ENCODE measurements at regions not wholly inside any gene's neighbourhood (a gene's known extent, or its start where the extent isn't known, plus 50 kb on each side); places are given as distances from the start of the nearest gene placed in this dataset.

GRCh38 chr5:33336891-33337636, 103.7 kb upstream of the TARS1 start:
- no peak for DNase-seq

DNA sequence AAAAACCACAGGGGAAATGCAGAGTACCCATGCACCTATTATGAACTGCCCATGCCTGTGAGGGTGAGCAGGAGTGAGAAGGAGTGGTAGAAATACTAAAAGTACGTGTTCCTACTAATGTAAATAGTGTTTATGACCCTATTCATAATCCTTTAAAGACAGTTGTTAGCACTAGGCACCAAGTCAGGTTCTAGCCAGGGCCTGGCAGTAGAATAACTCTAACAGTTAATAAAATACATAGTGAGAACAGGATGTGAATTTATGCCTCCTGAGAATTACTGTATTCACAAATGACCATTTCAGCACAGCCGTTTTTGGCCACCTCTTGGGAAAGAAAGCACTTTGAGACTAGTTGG, 103.2 kb upstream of the TARS1 start:
- DNase-seq: no peak

GRCh38 chr5:33338336-33339110, 102.2 kb upstream of the TARS1 start:
- DNase-seq: no peak

GRCh38 chr5:33339413-33339812, 101.4 kb upstream of the TARS1 start:
- no peak for DNase-seq

- DNase-seq: no peak
Measured at GRCh38 chr5:33340195-33340594, 100.6 kb upstream of the TARS1 start.

DNA sequence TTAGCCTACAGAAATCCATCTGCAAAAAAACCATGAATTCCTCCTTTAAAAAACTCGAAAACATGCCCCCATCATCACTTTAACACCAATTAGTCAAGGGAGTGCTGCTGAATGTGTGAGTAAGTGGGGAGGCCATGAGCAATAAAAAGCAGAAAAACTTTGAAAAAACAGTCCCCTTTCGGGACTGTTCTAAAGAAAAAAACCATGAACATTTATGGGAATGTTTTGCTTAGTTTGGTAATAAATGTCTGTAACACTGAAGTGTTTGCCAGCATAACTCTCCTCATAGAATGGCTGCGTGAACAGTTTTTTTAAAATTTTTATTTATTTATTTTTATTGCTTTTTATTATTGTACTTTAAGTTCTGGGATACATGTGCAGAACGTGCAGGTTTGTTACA, 99.4 kb upstream of the TARS1 start:
- no peak for DNase-seq

- DNase-seq: no peak
Measured at GRCh38 chr5:33343676-33344327, 97.0 kb upstream of the TARS1 start.

- no peak for DNase-seq
Measured at GRCh38 chr5:33346534-33346933, 94.2 kb upstream of the TARS1 start.

DNA sequence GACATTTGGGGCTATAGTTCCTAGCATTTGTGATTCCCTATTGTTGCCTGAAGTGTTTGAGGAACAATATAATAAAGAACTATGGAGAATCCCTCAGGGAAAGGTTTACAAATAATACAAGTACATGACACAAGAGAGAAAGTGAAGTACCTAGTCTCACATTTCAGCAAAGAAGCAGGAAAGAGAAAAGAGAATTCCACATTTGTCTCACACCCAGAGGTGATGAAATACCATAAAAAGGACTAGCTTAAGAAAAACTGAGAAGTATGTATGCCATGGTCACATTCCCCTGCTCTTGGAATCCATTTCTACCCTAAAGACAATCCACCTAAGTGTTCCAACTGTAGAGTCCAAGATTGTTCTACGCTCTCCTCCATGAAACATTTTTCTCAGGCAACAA, 79.0 kb upstream of the TARS1 start:
- no peak for DNase-seq

DNA sequence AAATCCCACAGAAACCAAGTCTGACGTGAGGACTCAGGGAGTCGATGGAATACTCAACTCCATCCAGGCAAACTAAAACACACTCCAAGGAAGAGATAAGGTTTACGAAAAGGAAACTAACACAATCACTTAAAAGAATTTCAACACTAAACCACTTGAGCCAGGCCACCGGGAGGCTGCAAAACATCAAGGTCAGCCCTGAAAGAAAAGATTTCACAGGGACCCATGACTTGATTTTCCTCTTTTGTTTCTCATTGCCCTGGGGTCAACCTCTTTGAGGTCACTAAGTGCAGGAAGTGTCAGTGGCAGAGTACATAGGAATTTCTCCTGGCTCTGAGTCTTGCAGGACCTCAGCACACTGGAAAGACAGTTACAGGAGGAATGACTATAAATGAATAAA, 77.8 kb upstream of the TARS1 start:
- no peak for DNase-seq

- no peak for DNase-seq
Measured at GRCh38 chr5:33363537-33363936, 77.2 kb upstream of the TARS1 start.

- no peak for DNase-seq
Measured at GRCh38 chr5:33364406-33364805, 76.4 kb upstream of the TARS1 start.

DNA sequence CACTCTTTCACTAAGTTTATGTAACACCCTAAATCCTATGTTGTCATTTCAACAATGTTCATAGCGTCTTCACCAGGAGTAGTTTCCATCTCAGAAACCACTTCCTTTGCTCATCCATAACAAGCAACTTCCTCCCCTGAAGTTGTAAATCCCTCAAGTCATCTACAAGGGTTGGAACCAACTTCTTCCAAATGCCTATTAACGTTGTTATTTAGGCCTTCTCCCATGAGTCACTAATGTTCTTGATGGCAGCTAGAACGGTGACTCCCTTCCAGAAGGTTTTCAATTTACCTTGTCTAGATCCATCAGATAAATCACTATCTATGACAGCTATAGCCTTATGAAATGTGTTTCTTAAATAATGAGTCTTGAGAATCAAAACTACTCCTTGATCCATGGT, 73.3 kb upstream of the TARS1 start:
- DNase-seq: no peak

GRCh38 chr5:33369485-33370465, 71.0 kb upstream of the TARS1 start:
- no peak for DNase-seq

DNA sequence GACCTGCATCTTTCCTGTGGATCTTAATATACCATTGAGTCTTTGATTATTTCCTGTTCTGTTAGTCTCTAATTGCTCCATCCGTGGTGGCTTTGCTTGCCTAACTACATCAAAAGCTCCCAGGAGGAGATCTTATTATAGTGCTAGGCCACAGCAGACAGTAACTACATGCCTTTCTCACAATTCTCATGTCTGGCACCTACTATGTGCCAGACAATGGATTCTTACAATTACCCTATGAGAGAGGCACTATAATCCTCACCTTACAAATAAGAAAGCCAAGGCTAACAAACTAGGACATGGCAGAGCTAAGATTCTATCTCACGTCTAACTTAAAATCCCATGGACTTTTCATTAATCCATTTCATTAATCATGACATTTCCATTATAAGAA, 70.3 kb upstream of the TARS1 start:
- no peak for DNase-seq

- no peak for DNase-seq
Measured at GRCh38 chr5:33371660-33372059, 69.1 kb upstream of the TARS1 start.

DNA sequence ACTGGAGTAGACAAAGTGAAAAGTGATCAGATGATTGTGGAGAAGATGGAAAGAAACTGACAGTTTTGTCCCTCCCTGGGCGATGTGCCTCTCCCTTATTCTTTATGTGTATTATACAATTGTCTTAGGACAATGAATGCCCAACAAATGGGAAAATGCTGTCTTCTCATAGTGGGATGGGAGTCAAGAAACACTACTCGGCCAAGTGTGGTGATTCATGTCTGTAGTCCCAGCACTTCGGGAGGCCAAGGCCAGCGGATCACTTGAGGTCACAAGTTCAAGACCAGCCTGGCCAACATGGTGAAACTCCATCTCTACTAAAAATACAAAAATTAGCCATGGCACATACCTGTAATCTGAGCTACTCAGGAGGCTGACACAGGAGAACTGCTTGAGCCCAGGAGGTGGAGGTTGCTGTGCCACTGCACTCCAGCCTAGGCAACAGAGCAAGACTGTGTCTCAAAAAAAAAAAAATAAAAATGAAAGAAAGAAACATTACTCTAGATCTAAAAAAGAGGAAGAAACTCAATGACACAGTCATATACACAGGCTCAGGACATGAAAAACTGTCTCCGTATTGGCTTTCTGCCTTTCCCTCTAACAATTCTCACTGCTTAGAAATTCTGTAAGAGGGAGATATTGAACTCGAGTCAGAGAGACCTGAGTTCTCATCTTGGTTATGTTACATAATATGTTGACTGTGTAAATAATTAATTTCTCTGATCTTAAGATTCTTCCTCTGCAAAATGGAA, 67.9 kb upstream of the TARS1 start:
- DNase-seq: no peak

GRCh38 chr5:33375900-33376299, 64.9 kb upstream of the TARS1 start:
- DNase-seq: no peak

GRCh38 chr5:33379757-33380156, 61.0 kb upstream of the TARS1 start:
- no peak for DNase-seq

DNA sequence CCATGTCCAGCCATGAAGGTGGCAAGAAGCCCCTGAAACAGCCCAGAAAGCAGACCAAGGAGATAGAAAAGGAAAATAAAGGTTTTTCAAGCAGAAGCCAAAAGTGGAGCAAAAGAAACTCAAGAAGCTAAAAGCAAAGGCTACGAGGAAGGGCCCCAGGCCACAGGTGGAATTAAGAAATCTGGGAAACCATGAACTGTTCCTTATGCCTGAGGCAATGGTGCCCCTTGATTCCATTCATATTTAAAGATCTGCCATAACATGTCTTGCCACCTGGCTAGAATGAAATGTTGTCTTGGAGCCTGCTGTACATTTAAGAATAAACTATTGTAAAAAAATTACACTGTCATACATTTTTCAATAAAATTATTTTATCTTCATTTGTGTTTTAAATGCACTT, 59.5 kb upstream of the TARS1 start:
- no peak for DNase-seq

Data from activated CD4-positive, alpha-beta T cell treated with anti-CD3 and anti-CD28 coated beads for 48 hours (primary cell).